ENCODE measurements at regions not wholly inside any gene's neighbourhood (a gene's known extent, or its start where the extent isn't known, plus 50 kb on each side); places are given as distances from the start of the nearest gene placed in this dataset.
"Not testable (repeated sequence)": the region's sequence is repeated elsewhere in the genome, so short reads cannot be mapped to it uniquely, and the experiment has no call there.

DNA sequence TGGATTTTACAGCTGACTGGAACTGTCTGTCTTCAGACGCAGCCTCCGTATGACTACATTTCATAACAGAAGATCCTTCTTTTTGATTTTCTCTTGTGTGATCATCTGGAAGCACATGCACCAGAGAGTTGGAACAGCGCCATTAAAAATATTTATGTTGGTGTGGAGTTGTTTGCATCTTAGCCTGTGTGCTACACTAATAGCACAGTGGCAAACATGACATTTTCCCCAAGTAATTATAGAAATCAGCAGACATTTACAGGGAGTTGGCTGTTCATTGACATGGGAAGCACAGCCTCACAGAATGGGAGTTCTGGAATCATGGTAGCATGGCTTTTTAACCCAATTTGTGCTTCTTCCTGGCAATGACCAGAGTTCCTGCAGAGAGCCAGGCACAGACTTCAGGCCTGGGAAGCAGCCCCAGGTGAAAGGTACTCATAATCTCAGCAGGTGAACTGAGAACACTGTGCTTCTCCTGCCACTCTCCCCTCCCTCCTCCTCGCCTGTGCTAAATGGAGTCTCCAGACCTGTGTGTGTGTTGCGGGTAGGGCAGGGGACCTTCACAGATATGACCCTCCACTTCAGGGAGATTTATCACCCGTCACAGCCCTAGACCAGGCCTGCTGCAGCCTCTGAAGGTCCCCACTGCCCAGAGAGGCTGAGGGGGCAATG, 82.8 kb upstream of the PLET1 start:
- no peak overlapping the region for H3K4me3 ChIP-seq (ENCODE audit: low read depth, low read length)
- TF ChIP-seq, protein P1, sequence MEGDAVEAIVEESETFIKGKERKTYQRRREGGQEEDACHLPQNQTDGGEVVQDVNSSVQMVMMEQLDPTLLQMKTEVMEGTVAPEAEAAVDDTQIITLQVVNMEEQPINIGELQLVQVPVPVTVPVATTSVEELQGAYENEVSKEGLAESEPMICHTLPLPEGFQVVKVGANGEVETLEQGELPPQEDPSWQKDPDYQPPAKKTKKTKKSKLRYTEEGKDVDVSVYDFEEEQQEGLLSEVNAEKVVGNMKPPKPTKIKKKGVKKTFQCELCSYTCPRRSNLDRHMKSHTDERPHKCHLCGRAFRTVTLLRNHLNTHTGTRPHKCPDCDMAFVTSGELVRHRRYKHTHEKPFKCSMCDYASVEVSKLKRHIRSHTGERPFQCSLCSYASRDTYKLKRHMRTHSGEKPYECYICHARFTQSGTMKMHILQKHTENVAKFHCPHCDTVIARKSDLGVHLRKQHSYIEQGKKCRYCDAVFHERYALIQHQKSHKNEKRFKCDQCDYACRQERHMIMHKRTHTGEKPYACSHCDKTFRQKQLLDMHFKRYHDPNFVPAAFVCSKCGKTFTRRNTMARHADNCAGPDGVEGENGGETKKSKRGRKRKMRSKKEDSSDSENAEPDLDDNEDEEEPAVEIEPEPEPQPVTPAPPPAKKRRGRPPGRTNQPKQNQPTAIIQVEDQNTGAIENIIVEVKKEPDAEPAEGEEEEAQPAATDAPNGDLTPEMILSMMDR (IDR thresholded peaks at IDR 0.05; ENCODE audit: insufficient read depth, low read length), result no peak
- peak; percentile 8 for DNase-seq (ENCODE audit: low read depth)

DNA sequence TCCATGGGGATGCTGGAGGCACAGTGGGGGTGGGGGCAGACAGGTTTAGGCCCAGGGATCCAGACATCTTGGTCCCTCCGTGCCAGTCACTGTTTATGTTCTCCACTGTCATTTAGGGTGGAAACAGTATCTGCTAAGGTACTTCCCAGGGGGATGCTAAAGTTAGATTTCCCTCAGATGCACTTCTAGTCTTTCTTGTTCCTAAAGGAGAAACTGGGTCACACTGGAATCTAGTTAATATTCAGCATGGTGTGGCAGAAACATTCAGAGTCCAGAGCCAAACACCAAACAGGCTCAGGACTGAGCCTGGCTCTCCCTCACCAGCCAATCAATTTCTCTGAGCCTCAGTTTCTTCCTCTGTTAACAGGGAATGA, 83.4 kb upstream of the PLET1 start:
- H3K4me3 ChIP-seq (ENCODE audit: low read depth, low read length), result no peak overlapping the region
- DNase-seq (ENCODE audit: low read depth), result no peak
- TF ChIP-seq, protein P1 (IDR thresholded peaks at IDR 0.05; ENCODE audit: insufficient read depth, low read length), result no peak

DNA sequence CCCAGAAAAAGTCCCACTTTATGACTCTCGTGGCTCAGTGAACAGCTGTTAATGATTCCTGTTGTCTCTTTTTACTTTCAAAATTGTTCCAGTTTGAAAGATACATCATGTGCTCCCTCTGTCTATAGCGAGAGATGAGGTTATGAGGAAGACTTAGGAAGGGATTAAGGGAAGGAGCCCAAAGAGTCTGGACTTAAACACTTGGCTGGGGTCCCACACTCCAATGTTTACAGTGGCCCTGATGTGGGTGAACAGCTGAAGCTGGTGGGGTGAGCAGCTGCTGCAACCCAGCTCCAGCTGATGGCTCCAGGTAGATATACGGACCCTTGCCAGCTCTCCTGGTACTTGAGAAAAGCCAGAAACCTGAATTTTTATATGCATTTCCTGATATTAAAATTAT, 84.5 kb upstream of the PLET1 start:
- no peak overlapping the region for H3K4me3 ChIP-seq (ENCODE audit: low read depth, low read length)
- TF ChIP-seq, protein P1 (IDR thresholded peaks at IDR 0.05; ENCODE audit: insufficient read depth, low read length), result no peak
- DNase-seq (ENCODE audit: low read depth), result no peak

DNA sequence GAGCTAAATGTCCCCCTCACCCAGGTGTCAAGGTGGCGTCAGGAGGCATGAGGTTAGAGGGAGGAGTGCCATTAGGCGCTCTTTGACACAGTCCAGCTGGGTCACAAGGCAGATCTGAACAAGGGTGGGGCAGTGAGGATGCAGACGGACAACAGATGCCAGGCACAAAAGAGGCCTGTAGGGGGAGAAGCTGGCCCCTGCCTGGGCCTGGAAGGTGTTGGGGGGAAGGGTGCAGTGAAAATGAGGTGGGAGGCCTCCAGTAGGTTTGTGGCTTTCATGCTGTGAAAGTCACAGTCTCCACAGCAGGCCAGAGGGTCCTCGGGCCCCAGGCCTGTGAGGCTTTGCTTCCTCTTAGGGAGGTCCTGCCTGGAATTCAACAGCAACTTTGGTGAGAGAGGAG, 85.0 kb upstream of the PLET1 start:
- TF ChIP-seq, protein P1 (IDR thresholded peaks at IDR 0.05; ENCODE audit: insufficient read depth, low read length), result no peak
- H3K4me3 ChIP-seq (ENCODE audit: low read depth, low read length), result no peak overlapping the region
- no peak for DNase-seq (ENCODE audit: low read depth)

DNA sequence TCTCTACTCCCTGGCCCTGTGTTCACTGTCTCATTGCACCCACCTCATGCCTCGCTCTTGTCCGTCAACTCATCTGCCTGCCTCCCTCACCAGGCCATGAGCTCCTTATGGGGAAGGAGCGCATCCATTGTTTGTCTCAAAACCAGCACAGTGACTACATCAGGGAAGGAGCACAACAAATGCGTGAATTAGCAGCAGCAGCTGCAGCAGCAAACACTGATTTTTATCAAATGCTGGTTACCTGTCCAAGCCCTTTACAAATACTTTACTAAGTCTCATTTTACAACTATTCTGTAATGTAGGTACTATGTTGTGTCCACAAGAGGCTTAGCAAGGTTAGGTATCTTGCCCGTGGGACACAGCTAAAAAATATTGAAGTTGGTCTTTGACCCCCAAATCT, 85.9 kb upstream of the PLET1 start:
- no peak for DNase-seq (ENCODE audit: low read depth)
- no peak overlapping the region for H3K4me3 ChIP-seq (ENCODE audit: low read depth, low read length)
- TF ChIP-seq, protein P1 (IDR thresholded peaks at IDR 0.05; ENCODE audit: insufficient read depth, low read length), result no peak

DNA sequence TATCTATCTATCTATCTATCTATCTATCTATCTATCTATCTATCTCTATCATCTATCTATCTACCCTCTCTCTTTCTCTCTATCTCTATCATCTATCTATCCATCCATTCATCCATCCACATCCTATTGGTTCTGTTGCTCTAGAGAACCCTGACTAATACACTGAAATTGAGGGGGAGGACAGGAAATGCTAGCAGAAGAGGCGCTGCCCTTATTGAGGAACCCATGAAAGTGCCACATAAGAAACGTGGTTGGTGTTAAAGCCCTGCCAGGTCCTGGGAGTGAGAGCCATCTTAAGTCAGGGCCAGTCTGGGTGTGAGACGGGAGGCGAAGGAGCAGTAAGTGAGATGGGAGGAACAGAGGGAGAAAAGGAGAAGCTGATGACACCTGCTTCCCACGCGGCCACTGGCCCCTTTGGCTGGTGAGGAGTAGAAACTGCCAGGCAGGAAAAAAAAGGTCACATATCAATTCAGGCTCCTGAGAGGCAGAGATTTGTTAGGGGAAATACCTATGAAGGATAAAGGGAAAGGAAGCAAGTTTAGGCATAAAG, 87.9 kb upstream of the PLET1 start:
- no peak for DNase-seq (ENCODE audit: low read depth)
- TF ChIP-seq, protein P1 (IDR thresholded peaks at IDR 0.05; ENCODE audit: insufficient read depth, low read length), result no peak
- H3K4me3 ChIP-seq (ENCODE audit: low read depth, low read length), result no peak overlapping the region

DNA sequence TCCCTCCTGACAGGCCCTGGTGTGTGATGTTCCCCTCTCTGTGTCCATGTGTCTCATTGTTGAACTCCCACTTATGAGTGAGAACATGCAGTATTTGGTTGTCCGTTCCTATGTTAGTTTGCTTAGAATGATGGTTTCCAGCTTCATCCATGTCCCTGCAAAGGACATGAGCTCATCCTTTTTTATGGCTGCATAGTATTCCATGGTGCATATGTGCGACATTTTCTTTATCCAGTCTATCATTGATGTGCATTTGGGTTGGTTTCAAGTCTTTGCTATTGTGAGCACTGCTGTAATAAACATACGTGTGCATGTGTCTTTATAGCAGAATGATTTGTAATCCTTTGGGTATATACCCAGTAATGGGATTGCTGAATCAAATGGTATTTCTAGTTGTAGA, 90.8 kb upstream of the PLET1 start:
- not testable (repeated sequence) for H3K4me3 ChIP-seq (ENCODE audit: low read depth, low read length); DNase-seq (ENCODE audit: low read depth)
